Stimulated activated CD8-positive, alpha-beta memory T cell treated with anti-CD3 and anti-CD28 coated beads, Interleukin-4, amount 100 ng/mL, for 48 hours (primary cell): ENCODE measurements at regions not wholly inside any gene's neighbourhood (a gene's known extent, or its start where the extent isn't known, plus 50 kb on each side); places are given as distances from the start of the nearest gene placed in this dataset.
"Not testable (repeated sequence)": the region's sequence is repeated elsewhere in the genome, so short reads cannot be mapped to it uniquely, and the experiment has no call there.

ENCODE experiments used
- DNase-seq: peaks from one replicate; pipeline ENCODE4 v3.0.0-alpha.2; 2020

DNA sequence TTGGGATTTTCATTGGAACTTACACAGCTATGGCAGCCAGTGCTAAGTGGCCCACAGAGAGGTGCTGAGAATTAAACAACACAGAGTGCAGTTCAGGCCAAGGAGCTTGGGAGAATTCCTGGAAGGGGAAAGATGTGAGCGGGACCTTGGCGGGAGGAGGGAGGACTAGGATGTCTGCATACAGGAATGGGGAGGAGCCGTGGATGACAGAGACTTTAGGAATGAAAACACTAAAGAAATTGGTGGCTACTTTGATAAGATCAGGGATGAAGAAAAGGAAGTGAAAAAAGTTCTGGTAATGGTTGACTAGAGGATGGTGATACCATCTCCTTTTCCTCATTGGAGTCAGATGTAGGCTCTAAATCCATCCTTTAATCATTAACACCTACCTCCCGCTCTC is 234.2 kb upstream of the FZD8 start:
- DNase-seq: no peak

DNA sequence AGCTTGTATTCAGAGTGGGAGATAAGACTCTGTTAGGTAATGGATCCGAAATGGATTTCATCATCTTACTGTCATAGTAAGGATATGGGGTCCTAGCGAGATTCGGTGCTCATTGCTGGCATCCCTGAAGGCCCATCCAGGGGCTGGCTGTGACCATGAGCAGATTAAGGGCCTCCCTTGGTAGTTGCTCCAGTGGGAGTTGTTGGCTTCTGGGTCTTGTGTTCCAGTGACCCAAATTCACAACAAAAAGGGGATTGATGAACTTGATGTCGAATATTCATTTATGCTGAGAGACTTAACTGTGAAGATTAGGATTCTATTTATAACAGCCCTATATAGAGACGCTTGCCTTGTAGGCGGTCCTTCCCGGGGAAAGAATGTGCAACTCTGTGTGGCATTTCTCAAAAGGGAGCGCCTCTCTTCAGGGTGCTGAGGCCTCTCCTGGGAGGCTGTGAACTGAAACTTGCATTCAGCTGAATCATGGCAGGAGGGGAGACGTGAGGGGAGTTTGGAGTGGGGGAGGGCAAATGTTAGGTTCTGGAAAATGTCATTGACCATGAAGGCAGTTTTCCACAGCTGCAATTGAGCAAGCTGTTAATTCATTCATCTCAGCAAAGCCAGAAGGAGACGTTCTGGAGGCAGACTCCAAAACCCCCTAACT is 233.1 kb upstream of the FZD8 start:
- DNase-seq: no peak

DNA sequence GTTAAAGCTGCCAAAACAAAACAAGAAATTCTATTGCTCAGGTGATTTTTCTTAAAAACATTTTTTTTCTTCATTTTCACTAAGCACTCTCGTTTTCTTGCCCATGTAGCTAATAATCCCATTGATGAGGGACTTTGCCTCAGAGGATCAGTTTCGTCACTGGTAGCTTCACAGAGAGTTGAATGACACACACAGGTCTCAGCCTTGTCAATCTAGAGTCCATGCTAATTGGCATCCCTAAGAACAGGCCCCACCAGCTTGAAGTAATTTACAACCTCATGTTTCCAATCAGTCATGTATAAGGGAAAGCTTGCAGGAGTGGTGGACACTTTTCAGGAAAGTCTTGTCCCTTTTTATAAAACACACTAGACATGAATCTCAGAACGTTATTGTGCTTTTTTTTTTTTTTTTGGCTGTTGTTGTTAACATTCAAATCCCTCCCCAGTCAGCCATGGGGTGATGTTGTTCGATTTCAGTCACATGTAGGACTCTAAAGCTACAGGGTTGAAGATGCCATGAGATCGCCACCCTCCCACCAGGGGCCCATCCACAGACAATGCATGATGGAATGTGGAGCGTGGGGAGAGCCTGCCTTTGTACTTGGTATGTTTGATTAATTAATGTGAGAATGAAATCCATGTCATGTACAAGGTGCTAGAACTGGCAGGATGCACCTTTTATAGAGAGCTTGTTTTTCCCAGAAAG is 232.4 kb upstream of the FZD8 start:
- no peak for DNase-seq

DNA sequence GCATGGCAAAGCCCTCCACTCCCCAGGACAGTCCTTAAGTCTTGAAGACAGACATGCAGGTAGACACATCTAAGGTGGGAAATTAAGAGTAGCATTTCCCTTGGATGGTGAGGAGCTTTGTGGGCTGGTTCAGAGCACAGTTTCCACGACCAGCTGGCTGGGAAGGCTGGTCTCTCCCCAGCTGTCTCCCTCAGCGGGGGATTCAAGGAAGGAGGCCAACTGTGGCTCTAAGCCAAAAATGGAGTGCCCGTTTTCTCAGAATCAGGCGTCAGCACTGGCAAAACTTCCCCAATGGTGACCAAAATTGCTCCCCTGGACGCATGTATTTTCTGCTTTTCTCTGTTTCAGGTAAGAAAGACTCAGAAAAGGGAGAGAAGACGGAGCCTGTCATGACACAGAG is 230.6 kb upstream of the FZD8 start:
- DNase-seq: no peak

DNA sequence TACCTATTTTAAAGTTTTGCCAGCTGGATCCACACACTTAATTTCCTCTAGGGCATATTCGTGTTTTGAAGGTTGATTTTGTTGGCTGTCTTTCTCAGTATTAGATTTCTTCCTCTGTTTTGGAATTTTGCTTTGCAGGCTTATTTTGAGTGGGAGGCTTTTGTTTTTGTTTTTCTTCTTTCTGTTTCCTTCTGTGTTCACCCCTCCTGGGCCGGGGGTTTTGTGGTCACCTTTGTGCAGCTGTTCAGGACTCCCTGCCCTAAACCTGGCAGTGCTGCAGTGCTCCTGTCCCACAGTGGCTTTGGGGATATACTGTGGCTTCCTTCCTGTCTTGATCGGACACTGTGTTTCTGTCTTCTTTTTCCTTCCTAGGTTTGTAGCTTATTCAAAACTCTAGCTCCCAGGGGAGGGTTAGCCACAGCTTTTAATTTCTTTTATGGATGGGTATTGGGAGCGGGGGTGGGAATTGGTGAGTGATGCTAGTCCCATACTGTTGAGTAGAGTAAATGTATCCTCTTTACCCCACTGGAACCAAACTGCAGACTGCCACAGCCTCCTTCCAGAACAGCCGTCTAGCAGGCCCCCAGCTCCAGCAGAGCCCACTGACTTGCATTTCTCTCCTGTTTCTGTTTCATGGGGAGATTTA is 228.7 kb upstream of the FZD8 start:
- no peak for DNase-seq

DNA sequence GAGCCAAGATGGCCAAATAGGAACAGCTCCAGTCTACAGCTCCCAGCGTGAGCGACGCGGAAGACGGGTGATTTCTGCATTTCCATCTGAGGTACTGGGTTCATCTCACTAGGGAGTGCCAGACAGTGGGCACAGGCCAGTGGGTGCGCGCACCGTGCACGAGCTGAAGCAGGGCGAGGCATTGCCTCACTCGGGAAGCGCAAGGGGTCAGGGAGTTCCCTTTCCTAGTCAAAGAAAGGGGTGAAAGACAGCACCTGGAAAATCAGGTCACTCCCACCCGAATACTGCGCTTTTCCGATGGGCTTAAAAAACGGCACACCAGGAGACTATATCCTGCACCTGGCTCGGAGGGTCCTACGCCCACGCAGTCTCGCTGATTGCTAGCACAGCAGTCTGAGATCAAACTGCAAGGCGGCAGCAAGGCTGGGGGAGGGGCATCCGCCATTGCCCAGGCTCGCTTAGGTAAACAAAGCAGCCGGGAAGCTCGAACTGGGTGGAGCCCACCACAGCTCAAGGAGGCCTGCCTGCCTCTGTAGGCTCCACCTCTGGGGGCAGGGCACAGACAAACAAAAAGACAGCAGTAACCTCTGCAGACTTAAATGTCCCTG is 216.7 kb upstream of the FZD8 start:
- not testable (repeated sequence) for DNase-seq

DNA sequence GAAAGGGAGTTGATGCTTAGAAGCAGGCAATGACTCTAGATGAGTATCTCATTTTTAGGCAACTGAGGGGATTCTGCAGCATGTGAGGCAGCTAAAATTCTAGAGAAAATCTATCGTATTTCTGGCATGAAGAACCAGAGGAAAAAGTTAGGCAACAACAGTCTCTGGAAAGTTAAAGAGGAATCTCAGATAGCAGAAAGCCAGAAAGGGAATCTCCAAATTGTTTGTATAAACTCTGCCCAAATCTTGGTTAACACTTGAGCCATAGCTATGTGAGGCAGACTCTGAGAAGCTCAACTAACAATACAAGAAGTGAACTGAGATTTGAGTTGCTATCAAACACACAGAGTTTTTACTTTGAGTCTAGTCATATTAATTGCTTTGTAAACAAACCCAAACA is 215.8 kb upstream of the FZD8 start:
- no peak for DNase-seq

DNA sequence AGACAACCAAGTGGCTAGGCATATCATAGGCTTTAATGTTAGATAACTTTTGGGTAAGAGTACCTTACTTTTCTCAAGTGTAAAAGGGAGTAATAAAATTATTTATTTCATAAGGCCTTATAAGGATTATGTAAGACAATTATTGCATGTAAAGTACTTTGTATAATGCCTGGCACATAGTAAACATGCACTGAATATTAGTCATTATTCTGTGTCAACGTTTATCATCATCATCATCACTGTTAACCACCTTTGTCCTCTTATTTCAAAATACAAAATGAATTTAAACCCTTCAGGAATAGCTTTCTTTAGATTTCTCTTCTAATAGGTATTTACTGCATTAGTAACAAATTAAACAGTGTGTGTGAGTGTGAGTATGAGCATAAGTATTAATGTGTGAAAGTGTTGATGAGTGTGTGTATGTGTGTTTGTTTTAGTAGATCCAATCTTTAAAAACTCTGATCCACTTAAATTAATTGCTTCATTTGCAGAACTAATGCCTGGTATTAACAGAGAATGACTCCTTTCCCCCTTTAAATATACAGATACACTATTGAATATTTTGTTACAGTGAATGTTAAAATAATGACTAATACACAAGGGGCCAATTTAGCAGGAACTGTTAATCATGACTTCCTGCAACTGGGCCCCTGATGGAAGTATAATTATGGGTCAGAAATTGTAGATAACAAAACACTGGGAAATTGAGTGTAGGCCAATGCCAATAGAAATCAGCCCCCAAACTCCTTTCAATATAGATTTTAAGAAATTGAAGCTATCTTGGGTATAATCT is 213.3 kb upstream of the FZD8 start:
- DNase-seq: no peak

DNA sequence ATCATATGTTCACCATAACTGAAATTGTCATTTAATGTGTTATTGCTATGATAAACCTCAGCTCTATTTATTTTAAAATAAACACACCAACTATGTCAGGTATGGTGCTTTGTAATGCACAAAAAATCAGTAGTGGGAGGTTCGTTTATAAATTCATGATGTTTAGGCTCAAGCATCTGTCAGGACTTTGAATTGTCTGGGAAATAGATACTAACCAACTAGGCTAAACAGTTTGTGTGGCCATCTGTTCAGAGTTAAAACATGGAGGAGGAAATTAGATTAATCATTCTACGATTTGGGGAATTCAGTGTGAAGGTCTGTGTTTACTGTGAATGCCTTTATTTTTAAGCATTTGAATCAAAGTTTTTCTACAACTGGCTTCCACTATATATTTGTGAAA is 212.6 kb upstream of the FZD8 start:
- no peak for DNase-seq

DNA sequence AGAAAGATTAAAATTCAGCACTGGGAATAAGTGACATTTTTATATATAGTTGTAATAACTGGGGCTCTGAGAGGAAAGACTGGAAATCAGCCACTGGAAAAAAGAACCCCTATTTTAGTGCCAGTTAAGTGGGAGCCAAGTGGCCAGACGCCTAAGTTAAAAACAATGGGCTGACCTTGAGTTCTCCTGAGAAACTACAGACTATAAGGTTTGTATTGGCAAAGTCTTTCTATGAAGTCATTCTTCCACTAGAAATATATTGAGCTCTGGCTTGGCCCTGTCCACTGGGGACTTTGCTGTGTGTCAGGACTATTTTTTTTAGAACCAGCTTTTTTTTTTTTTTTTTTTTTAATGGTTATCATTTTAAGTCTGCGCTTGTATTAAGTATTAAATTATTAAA is 210.6 kb upstream of the FZD8 start:
- DNase-seq: no peak

DNA sequence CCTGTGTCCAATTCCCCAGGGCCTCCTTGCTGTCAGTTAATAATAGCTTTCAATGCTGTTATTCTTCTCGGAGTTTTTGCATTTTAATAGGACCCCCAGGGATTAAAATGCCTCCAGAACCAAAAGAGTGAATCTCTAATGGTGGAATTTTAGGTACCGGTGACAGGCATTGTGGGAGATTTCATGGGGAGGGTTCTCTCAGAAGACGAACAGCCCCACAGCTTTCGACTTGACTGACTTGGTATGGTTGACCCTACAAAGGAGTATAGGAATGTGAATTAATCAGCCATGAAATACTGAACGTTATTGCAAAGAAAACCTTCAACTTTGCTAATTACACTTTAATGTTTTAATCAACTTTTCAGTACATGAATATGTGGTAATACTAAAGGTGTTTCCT is 206.3 kb upstream of the FZD8 start:
- DNase-seq: no peak

DNA sequence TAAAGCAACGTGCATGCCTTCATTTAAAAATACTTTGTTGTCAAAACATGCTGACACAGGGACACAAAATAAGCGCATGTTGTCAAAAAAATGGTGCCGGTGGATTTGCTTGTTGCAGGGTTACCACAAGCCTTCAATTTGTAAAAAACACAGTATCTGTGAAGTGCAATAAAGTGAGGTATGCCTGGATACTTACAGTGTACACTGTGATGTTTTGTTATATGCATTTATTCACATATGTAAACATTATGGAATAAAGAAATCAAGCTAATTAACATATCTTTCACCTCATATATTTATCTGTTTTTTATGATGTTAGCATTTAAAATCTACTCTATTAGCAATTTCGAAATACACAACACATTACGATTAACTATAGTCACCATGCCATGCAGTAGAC is 202.6 kb upstream of the FZD8 start:
- no peak for DNase-seq

DNA sequence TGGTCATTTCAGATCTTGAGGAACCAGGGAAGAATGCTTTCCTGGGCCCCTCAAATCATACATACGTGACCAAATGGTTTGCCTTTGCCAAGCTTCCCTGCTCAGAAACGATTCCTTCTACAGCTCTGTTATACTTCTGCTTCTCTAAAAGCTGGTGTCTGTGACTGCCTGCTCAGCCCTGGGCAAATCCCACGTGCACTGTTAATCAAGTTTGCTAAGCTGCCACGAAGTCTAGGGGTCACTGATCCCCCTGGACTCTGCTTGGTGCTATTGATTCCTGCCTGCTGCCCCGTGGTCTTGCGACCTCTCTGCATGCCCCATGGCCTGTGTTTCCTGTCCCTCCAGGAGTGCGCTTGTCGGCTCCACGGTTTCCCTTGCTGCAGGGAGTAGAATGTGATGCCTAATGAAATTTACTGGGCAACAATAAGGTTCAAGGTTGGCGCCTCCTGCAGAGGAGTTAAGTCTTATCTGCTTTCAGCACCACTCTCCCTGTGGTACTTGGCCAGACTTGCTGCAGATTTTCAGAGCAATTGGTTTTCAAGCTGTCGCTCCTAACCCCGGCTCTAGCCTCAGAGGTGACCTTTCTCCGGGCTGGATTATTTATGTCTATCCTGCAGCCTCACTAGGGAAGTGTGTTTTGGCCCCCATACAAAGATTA is 201.6 kb upstream of the FZD8 start:
- no peak for DNase-seq

DNA sequence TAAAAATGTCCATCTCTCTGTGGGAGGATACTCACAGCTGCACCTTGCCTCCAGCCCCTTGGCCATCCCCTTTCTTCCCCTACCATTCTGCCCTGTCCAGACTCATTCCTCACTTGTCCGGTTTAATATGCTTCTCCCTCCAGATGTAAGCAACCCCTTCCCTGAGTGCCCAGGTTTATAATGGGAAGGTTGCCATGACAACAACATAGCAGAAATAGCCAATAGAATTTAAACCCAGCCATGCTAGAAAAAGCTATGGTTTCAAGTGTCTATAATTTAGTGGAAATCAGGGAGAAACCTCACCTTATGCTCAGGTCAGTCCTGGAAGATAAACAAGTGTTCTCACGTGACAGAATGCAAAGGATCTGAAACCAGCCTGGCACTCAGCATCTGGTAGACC is 196.0 kb upstream of the FZD8 start:
- DNase-seq: no peak

DNA sequence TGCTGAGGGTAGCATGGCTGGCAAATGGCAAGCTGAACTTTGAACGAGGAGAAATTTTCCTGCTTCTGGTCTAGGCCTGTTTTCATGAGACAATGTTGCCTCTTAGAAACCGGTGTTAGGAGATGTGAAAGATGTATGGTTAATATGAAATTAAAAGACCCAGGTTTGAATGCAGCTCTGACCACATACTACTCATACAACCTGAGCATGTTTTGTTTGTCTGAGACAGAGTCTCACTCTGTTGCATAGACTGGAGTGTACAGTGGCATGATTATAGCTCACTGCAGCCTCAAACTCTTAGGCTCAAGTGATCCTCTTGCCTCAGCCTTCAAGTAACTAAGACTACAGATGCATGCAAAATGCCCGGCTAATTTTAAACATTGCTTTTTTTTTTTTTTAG is 193.4 kb upstream of the FZD8 start:
- DNase-seq: no peak

DNA sequence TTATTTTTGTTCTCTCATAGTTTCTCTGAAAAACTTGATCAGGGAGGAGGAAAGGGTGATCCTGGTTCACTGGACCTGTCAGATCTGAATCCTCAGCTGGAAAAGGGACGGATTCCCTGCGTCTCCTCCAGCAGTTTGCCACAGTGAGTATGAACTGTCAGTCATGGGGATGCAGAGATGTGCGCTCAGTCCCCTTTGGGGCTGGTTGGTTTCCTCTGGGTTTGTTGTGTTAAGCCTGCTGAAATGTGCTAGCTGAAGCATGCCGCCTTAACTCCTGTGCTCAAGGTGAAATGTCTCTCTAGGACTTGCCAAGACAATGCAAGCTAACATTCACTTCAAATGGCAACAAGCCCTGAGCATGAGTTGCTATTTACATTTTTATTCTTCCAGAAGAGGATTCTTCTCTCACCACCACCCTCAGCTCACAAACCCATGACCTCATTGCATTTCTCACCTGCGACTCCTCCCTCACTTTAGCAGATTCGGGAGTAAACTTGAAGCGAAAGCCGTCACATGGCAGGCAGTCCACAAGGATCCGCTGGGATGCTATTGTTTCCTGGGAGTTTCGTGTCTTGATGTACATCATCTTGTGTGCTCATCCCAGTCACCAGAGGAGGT is 192.9 kb upstream of the FZD8 start:
- no peak for DNase-seq

DNA sequence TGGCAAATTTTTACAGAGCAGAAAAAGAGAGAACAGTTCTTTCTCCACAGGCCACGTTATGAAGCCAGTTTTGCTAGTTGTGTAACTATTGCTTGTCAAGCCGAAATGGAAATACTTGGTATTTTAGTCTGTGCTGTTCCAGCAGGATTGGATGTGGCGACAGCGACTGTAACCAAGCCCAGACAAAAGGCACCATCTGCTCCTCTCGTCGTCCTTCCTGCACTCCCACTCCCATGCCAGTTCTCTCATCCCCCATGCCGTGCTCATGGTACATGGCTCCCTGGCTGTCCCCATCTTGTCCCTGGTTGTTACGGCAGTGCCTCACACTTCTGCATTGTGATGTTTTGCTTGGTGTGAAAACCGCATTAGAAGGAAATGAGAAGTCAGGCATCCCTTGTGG is 185.7 kb upstream of the FZD8 start:
- DNase-seq: no peak

DNA sequence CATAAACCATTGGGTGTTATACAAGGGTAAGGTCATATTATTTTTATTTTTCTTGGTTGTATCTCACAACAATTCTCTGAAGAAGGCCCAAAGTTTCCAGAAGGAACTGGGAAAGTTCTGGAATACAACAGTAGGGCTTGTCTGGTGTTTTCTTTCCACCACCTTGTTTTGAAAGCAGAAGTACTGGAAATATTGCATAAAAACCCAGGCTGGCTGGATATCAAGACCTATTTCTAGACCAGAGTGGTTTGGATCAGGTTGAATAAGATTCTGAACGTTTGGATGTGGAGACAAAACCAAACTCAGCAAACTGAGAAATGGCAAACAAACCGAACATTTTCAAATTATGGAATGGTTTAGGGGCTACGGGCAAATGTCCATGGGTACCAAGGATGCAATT is 182.6 kb upstream of the FZD8 start:
- no peak for DNase-seq

DNA sequence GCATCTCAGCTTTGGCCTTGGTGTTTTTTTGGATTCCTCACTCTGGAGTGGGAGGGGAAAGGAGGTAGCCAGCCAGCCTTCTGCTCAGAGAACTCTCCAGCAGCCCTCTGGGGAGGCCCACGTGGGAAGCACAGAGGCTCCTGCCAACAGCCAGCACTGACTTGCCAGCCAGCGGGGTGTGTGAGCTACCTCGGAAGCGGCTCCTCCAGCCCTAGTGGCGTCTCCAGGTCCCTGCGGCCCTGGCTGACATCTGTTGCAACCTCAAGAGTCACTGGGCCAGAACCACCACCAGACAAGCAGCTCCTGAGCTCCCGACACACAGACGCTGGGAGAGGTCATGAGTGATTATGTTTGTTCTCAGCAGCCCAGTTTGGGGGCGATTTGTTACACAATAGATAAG is 180.2 kb upstream of the FZD8 start:
- no peak for DNase-seq

DNA sequence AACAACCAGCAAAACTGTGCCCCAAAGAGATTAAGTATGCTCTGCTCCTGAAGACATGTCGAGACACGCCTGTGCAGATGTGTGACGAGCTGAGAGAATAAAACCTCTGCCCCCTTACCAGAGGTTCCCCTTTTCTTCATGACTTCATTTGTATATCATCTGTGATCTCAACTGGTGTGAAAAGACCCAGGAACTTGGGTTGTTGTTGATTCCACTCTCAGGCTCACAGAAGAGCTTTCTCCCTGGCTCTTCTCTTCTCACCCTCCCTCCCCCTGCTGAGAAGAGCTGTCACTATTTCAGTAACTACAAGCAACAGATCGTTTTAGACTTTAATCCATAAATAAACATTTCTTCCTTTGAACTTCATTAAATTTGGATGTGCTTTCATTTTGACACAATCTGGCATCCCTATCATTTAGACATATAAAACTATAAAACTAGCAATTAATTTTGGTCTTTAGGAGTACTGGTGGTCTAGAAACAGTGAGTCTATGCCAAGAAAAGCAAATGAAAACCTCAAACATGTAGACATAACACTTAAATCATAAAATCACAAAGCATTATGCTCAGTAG is 179.3 kb upstream of the FZD8 start:
- DNase-seq: no peak

DNA sequence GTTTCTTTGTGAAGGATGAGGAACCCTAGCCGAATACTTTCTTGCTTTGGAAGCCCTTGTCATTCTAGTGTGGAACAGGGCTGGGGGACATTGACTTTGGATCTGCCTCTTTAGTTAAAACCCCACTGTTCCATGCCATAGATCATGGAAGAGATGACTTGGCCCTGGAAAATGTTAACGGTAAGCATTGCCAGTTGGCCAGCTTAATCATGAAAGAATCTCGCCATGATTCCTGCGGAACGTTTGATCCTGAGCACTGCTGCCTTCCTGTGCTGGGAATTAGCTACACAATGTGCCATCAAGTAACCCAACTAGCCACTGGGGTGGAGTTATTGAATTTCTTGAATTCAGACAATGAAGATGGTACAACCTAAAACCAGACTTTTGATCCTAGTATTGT is 177.6 kb upstream of the FZD8 start:
- DNase-seq: no peak

DNA sequence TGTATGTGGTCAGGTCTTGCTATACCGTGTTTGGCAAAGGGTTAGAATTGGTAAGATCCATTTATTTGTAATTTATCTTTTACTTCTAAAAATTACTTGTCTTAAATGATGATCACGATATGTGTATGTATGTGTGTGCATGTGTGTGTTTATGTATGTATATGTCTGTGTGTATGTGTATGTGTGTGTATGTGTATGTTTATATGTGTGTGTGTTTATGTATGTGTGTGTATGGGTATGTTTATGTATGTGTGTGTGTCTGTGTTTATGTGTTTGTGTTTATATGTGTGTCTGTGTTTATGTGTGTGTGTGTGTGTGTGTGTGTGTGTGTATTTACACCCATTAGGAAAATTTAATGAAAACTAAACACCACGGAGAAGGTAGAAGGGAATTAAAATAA is 176.9 kb upstream of the FZD8 start:
- DNase-seq: no peak
